ENCODE measurements at regions not wholly inside any gene's neighbourhood (a gene's known extent, or its start where the extent isn't known, plus 50 kb on each side); places are given as distances from the start of the nearest gene placed in this dataset.

DNA sequence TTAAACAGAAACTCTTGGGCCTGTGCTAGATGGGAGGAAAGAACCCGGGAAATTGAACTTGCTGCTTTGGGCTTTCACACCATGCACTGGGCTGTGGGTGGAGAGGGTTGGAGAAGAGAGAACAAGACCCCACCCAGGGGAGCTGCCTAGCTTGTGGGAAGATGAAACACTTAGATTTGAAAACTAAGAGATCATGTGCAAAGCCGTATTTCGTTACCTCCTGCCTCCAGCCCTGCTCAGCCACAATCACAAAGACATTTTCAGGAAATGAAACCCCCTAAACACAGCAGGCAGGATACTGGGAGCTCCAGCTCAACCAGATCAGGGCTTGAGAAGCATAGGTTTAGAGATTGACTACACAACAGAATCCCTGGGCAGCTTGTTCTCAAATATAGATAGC lies 183.0 kb upstream of the C2CD4B start:
- intact Hi-C loops (cut with micrococcal nuclease; ENCODE audit: unreplicated experiment): no loop called here
- Mint-ChIP-seq H3K9me3 (ENCODE audit: low read depth, unreplicated experiment) (no peaks in the 10 kb centered on the region), H3K36me3 (ENCODE audit: insufficient read depth, unreplicated experiment) (peaks cover 7% of the 10 kb centered on the region), H3K4me3 (ENCODE audit: low read depth, unreplicated experiment) (no peak overlapping the region), H3K27me3 (ENCODE audit: unreplicated experiment) (peaks cover 25% of the 10 kb centered on the region), H3K4me1 (ENCODE audit: low read depth, unreplicated experiment) (peaks cover 8% of the 10 kb centered on the region), H3K27ac (ENCODE audit: unreplicated experiment) (no peak overlapping the region)
- BruUV-seq (replicated peaks): no TSS peak
- TF ChIP-seq, protein P1, sequence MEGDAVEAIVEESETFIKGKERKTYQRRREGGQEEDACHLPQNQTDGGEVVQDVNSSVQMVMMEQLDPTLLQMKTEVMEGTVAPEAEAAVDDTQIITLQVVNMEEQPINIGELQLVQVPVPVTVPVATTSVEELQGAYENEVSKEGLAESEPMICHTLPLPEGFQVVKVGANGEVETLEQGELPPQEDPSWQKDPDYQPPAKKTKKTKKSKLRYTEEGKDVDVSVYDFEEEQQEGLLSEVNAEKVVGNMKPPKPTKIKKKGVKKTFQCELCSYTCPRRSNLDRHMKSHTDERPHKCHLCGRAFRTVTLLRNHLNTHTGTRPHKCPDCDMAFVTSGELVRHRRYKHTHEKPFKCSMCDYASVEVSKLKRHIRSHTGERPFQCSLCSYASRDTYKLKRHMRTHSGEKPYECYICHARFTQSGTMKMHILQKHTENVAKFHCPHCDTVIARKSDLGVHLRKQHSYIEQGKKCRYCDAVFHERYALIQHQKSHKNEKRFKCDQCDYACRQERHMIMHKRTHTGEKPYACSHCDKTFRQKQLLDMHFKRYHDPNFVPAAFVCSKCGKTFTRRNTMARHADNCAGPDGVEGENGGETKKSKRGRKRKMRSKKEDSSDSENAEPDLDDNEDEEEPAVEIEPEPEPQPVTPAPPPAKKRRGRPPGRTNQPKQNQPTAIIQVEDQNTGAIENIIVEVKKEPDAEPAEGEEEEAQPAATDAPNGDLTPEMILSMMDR (IDR thresholded peaks at IDR 0.05; ENCODE audit: unreplicated experiment): no peak
- CTCF ChIA-PET: no interaction called here
- DNase-seq: no peak

DNA sequence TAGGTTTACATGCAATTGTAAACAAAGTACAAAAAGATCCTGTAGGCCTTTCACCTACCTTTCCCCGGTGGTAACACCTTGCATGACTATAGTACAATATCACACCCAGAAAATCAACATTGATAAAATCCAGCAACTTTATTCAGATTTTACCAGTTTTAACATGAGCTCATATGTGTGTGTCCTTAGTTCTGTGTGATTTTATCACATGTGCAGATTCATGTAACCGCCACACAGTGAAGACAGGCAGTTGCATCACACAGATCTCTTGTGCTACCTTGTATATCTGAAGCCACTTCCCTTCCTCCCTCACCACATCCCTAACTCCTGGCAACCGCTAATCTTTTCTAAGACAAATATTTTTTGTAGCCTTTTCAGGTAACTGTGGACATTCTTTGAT lies 183.5 kb upstream of the C2CD4B start:
- Mint-ChIP-seq H3K4me3 (ENCODE audit: low read depth, unreplicated experiment) (no peak overlapping the region), H3K27ac (ENCODE audit: unreplicated experiment) (no peak overlapping the region), H3K9me3 (ENCODE audit: low read depth, unreplicated experiment) (no peaks in the 10 kb centered on the region), H3K27me3 (ENCODE audit: unreplicated experiment) (peaks cover 30% of the 10 kb centered on the region), H3K4me1 (ENCODE audit: low read depth, unreplicated experiment) (peaks cover 8% of the 10 kb centered on the region), H3K36me3 (ENCODE audit: insufficient read depth, unreplicated experiment) (peaks cover 7% of the 10 kb centered on the region)
- CTCF ChIA-PET: no interaction called here
- no peak for DNase-seq
- TF ChIP-seq, protein P1 (IDR thresholded peaks at IDR 0.05; ENCODE audit: unreplicated experiment): no peak
- no TSS peak for BruUV-seq (replicated peaks)
- intact Hi-C loops (cut with micrococcal nuclease; ENCODE audit: unreplicated experiment): no loop called here

DNA sequence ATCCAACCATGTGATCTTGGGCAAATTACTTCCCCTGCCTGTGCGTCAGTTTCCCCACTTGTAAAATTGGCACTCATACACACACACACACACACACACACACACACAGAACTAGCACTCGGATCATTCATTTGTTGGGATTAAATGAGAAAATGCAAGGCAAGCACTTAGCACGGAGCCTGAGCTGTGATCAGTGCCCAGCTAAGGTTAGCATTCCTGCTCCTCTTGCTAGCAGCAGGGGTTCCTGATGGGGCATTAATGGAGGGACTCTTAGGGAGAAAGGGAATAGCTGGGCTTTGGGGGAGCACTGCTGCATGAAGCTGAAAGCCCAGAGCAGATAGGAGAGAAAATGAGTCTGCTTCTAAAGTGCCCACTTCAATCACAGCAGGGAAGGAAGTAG lies 187.7 kb upstream of the C2CD4B start:
- Mint-ChIP-seq H3K9me3 (ENCODE audit: low read depth, unreplicated experiment) (no peaks in the 10 kb centered on the region), H3K36me3 (ENCODE audit: insufficient read depth, unreplicated experiment) (no peaks in the 10 kb centered on the region), H3K27me3 (ENCODE audit: unreplicated experiment) (peaks cover 45% of the 10 kb centered on the region), H3K4me3 (ENCODE audit: low read depth, unreplicated experiment) (no peak overlapping the region), H3K4me1 (ENCODE audit: low read depth, unreplicated experiment) (no peaks in the 10 kb centered on the region), H3K27ac (ENCODE audit: unreplicated experiment) (no peak overlapping the region)
- CTCF ChIA-PET: interaction anchor here (0.5 kb wide), 1 partner anchor 253 kb away, joined by 3 read pairs; no protein-coding TSS in a partner anchor
- intact Hi-C loops (cut with micrococcal nuclease; ENCODE audit: unreplicated experiment): no loop called here
- TF ChIP-seq, protein P1 (IDR thresholded peaks at IDR 0.05; ENCODE audit: unreplicated experiment): no peak
- BruUV-seq (replicated peaks): no TSS peak
- no peak for DNase-seq

DNA sequence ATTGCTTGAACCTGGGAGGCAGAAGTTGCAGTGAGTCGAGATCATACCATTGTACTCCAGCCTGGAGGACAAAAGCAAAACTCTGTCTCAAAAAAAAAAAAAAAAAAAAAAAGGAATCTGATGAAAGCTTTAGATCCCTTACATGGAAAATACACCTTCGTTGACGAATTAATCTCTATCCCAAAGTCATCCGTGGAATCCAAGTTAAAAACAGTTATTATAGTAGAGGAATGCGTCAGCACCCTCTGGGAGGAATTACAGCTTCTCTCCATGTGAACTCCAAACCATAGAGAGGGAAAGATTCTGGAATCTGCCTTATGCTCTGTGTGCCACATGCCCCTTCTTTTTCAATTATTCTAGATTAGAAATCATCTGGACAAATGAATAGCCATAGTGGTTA lies 192.3 kb upstream of the C2CD4B start:
- H3K27ac Mint-ChIP-seq (ENCODE audit: unreplicated experiment): no peak overlapping the region
- CTCF ChIA-PET: no interaction called here
- no peaks in the 10 kb centered on the region for H3K36me3 Mint-ChIP-seq (ENCODE audit: insufficient read depth, unreplicated experiment)
- no TSS peak for BruUV-seq (replicated peaks)
- H3K4me1 Mint-ChIP-seq (ENCODE audit: low read depth, unreplicated experiment): no peaks in the 10 kb centered on the region
- H3K9me3 Mint-ChIP-seq (ENCODE audit: low read depth, unreplicated experiment): no peaks in the 10 kb centered on the region
- intact Hi-C loops (cut with micrococcal nuclease; ENCODE audit: unreplicated experiment): no loop called here
- TF ChIP-seq, protein P1 (IDR thresholded peaks at IDR 0.05; ENCODE audit: unreplicated experiment): no peak
- DNase-seq: no peak
- no peak overlapping the region for H3K4me3 Mint-ChIP-seq (ENCODE audit: low read depth, unreplicated experiment)
- peaks cover 69% of the 10 kb centered on the region for H3K27me3 Mint-ChIP-seq (ENCODE audit: unreplicated experiment)

Measured in Calu3 (cell line).